K562 (cell line): ENCODE measurements at regions not wholly inside any gene's neighbourhood (a gene's known extent, or its start where the extent isn't known, plus 50 kb on each side); places are given as distances from the start of the nearest gene placed in this dataset.
A peak's percentile ranks its signal among the peaks of the same experiment; 100 is the strongest.
"Not testable (repeated sequence)": the region's sequence is repeated elsewhere in the genome, so short reads cannot be mapped to it uniquely, and the experiment has no call there.

Source experiments
- ATAC-seq: fragments of 200-7000 bp; cut with Tn5 transposase; 3 replicates; pipeline ENCODE4 v1.9.1; 2020; ENCODE audit warnings: moderate library complexity
- BruUV-seq: library from RNA; stranded (reverse); fragments of 400-500 nt; replicated peaks from 2 replicates; lab custom pipeline; 2021; lab: Mats Ljungman, UMichigan
- CTCF ChIA-PET: fragments of 300-600 bp; formaldehyde crosslinking; extraction: SDS; loops from one replicate; lab custom pipeline; 2021; ENCODE audit warnings: low intra/inter-chr PET ratio; lab: Yijun Ruan, JAX
- POLR2A ChIA-PET: fragments of 300-600, 350-650 bp; sonication (Branson Sonifier 250); formaldehyde crosslinking; extraction: SDS; loops from one replicate; lab custom pipeline; 2021; ENCODE audit warnings: antibody characterized with exemption, inconsistent platforms; lab: Yijun Ruan, JAX
- DNase-seq, 4 experiments: peaks; one replicate each; pipeline versions ENCODE4 v3.0.0 to v3.0.0-alpha.2; 2011 to 2018; ENCODE audit warnings: low spot score in 3 of 4, mixed read lengths in 3 of 4; ENCODE audit errors: extremely low read depth in 1 of 4
- FAIRE-seq: peaks from 2 replicates; lab custom pipeline; 2011; peaks lifted over from hg19 to GRCh38; lab: Jason Lieb, UNC
- H2AFZ ChIP-seq: 2 replicates; pipeline ENCODE4 v1.6.0; 2011; ENCODE audit warnings: low read depth, low read length, control low read depth, inconsistent platforms
- H3K27ac ChIP-seq: fragments of 200-600 bp; 3 replicates; pipeline ENCODE4 v1.8.0; 2011; ENCODE audit warnings: low read depth, mild to moderate bottlenecking, control low read depth, inconsistent platforms, low read length, moderate library complexity, mixed read lengths; ENCODE audit errors: extremely low read depth
- H3K27me3 ChIP-seq, 2 experiments: fragments of 300-600 bp in 1 of 2; 2 replicates in 1 of 2; 3 replicates in 1 of 2; pipeline versions ENCODE4 v1.6.0 to v1.8.0; 2011; ENCODE audit warnings: inconsistent platforms in 2 of 2, low read length in 2 of 2, mild to moderate bottlenecking in 1 of 2, mixed read lengths in 1 of 2, moderate library complexity in 1 of 2; ENCODE audit not compliant: control insufficient read depth in 2 of 2, insufficient read depth in 2 of 2
- H3K36me3 ChIP-seq: fragments of 300-600 bp; 3 replicates; pipeline ENCODE4 v1.8.0; 2011; ENCODE audit warnings: mild to moderate bottlenecking, low read length, inconsistent platforms; ENCODE audit not compliant: control insufficient read depth, insufficient read depth
- H3K4me1 ChIP-seq, 2 experiments: fragments of 200-600 bp in 1 of 2; replicated peaks in 1 of 2; 2 replicates in 1 of 2; 3 replicates in 1 of 2; pipeline versions ENCODE4 v1.5.1 to v1.8.0; 2011; ENCODE audit warnings: inconsistent platforms in 2 of 2, low read length in 2 of 2, mild to moderate bottlenecking in 1 of 2, mixed read lengths in 1 of 2, moderate library complexity in 1 of 2; ENCODE audit not compliant: control insufficient read depth in 2 of 2, insufficient read depth in 2 of 2
- H3K4me2 ChIP-seq: 2 replicates; pipeline ENCODE4 v1.6.1; 2011; ENCODE audit warnings: low read length, control low read depth, inconsistent platforms, mixed read lengths; ENCODE audit not compliant: insufficient read depth
- H3K4me3 ChIP-seq: fragments of 200-600 bp; sonication (generic), shearing (Covaris generic); 2 replicates; pipeline ENCODE4 v1.5.1; 2016; ENCODE audit warnings: control low read depth, inconsistent platforms
- H3K79me2 ChIP-seq: fragments of 200-600 bp; 3 replicates; pipeline ENCODE4 v1.8.0; 2011; ENCODE audit warnings: low read length, inconsistent platforms; ENCODE audit not compliant: control insufficient read depth, insufficient read depth
- H3K9ac ChIP-seq, 2 experiments: 2 replicates each; pipeline versions ENCODE4 v1.6.0 to v1.6.1; 2011; ENCODE audit warnings: low read depth in 2 of 2, low read length in 2 of 2, control low read depth in 1 of 2, inconsistent platforms in 1 of 2, mild to moderate bottlenecking in 1 of 2, mixed read lengths in 1 of 2; ENCODE audit not compliant: insufficient read depth in 1 of 2
- H3K9me1 ChIP-seq: one replicate; pipeline ENCODE4 v1.6.0; 2011; ENCODE audit warnings: inconsistent platforms, mild to moderate bottlenecking, low read length, moderate library complexity; ENCODE audit not compliant: control insufficient read depth, insufficient read depth
- H3K9me3 ChIP-seq: replicated peaks from 2 replicates; pipeline ENCODE4 v1.5.1; 2011; ENCODE audit warnings: low read depth, low read length, inconsistent platforms; ENCODE audit not compliant: control insufficient read depth, insufficient read depth
- H4K20me1 ChIP-seq: replicated peaks from 2 replicates; pipeline ENCODE4 v1.6.1; 2011; ENCODE audit warnings: low read length, inconsistent platforms, mixed read lengths; ENCODE audit not compliant: control insufficient read depth, insufficient read depth
- NFE2L1 ChIP-seq: fragments of 450-650 bp; IDR thresholded peaks from 2 replicates; pipeline ENCODE4 v1.6.1; 2016; ENCODE audit warnings: missing genetic modification characterization, low read depth, mild to moderate bottlenecking, missing compliant biosample characterization, moderate library complexity, borderline replicate concordance
- POLR2H ChIP-seq: IDR thresholded peaks from 2 replicates; pipeline ENCODE4 v1.6.1; 2016; ENCODE audit warnings: missing genetic modification characterization, low read depth, mild to moderate bottlenecking, control low read depth, missing compliant biosample characterization, moderate library complexity
- RNF2 ChIP-seq: sonication (generic); IDR thresholded peaks from 2 replicates; pipeline ENCODE4 v1.6.1; 2016
- SMAD4 ChIP-seq: fragments of 250-450 bp; sonication (Bioruptor Pico); conservative IDR thresholded peaks from 2 replicates; pipeline ENCODE4 v1.8.0; 2021; ENCODE audit warnings: inconsistent platforms, mild to moderate bottlenecking, moderate library complexity
- STAT6 ChIP-seq: sonication (generic); formaldehyde crosslinking; IDR thresholded peaks from 2 replicates; pipeline ENCODE4 v1.8.1; 2023; ENCODE audit warnings: mild to moderate bottlenecking, missing genetic modification reagents
- TBL1XR1 ChIP-seq, 2 experiments: IDR thresholded peaks; 2 replicates each; pipeline ENCODE4 v1.6.1; 2012; ENCODE audit warnings: improper control_type of control experiment in 2 of 2, low read length in 2 of 2, mild to moderate bottlenecking in 1 of 2
- WGBS: fragments of 100-300 bp; shearing (Covaris generic); methylation state at CpG from one replicate; pipeline ENCODE4 v1.1.6; 2016; ENCODE audit warnings: low coverage, mixed read lengths; ENCODE audit not compliant: insufficient coverage; ENCODE audit errors: missing lambda C conversion rate; 5-methylcytosine and 5-hydroxymethylcytosine counted together
- in situ Hi-C: fragments of 300-500 bp; cut with MboI; formaldehyde crosslinking; loops from 4 replicates; pipeline ENCODE4 v1.15.0; 2018; ENCODE audit warnings: inconsistent platforms, mixed read lengths
- intact Hi-C: fragments of 100-400 bp; cut with micrococcal nuclease; formaldehyde crosslinking; loops from 2 replicates; pipeline ENCODE4 v1.14.2; 2022

GRCh38 chr7:142516038-142516501, 233.2 kb upstream of the PRSS1 start (continued):
- TF ChIP-seq STAT6 (0 out of 2 replicates have a peak, but pooled peaks have one; percentile 44), NFE2L1 (tag) (no peak), POLR2H (tag) (no peak), SMAD4 (CRISPR knock-in tag) (0 out of 2 replicates have a peak, but pooled peaks have one; percentile 22), RNF2 (no peak), TBL1XR1 (IDR thresholded peaks at IDR 0.05; ENCODE audit: low read length in 2 of 2) (no peak)

GRCh38 chr7:142514716-142515115, 234.6 kb upstream of the PRSS1 start:
- intact Hi-C loops, in situ Hi-C loops, ATAC-seq, H3K27me3 ChIP-seq, H3K4me1 ChIP-seq, DNase-seq, H2AFZ ChIP-seq, H3K27ac ChIP-seq, H3K9me3 ChIP-seq, H3K4me2 ChIP-seq, H3K79me2 ChIP-seq, CTCF ChIA-PET, H3K9ac ChIP-seq, H3K4me3 ChIP-seq, H4K20me1 ChIP-seq, POLR2A ChIA-PET, H3K9me1 ChIP-seq, FAIRE-seq, H3K36me3 ChIP-seq, BruUV-seq: not testable (repeated sequence)
- 0% methylated on average over 1 of the region's 1 CpG for WGBS
